CD4-positive, CD25-positive, alpha-beta regulatory T cell (primary cell): ENCODE measurements at regions not wholly inside any gene's neighbourhood (a gene's known extent, or its start where the extent isn't known, plus 50 kb on each side); places are given as distances from the start of the nearest gene placed in this dataset.

Experiments used
- ATAC-seq, 2 donors: fragments of 150-1000 bp; cut with Tn5 transposase; one replicate each; pipeline ENCODE4 v1.10.0; 2021; ENCODE audit warnings: low read depth in 2 of 2, moderate number of reproducible peaks in 2 of 2, moderate library complexity in 1 of 2
- DNase-seq, 3 donors: peaks; one replicate each; pipeline versions ENCODE4 v3.0.0 to v3.0.0-alpha.2; 2012 to 2022; ENCODE audit warnings: mixed read lengths in 1 of 3
- H3K27ac ChIP-seq: one replicate; pipeline ENCODE4 v1.7.0; 2013; ENCODE audit warnings: mild to moderate bottlenecking, low read length; ENCODE audit not compliant: insufficient read depth, poor library complexity, severe bottlenecking
- H3K27me3 ChIP-seq: one replicate; pipeline ENCODE4 v1.7.0; 2013; ENCODE audit warnings: low read length; ENCODE audit not compliant: control insufficient read depth, insufficient read depth
- H3K36me3 ChIP-seq: one replicate; pipeline ENCODE4 v1.7.0; 2013; ENCODE audit warnings: mild to moderate bottlenecking, low read length, moderate library complexity; ENCODE audit not compliant: control insufficient read depth, insufficient read depth
- H3K4me1 ChIP-seq: 2 replicates; pipeline ENCODE4 v1.7.0; 2013; ENCODE audit warnings: mild to moderate bottlenecking, low read length; ENCODE audit not compliant: insufficient read depth, control insufficient read depth, poor library complexity, severe bottlenecking
- H3K4me3 ChIP-seq: one replicate; pipeline ENCODE4 v1.7.0; 2013; ENCODE audit warnings: low read depth, mild to moderate bottlenecking, low read length, moderate library complexity
- H3K9me3 ChIP-seq, 2 experiments: 1 replicate in 1 of 2; 2 replicates in 1 of 2; pipeline ENCODE4 v1.7.0; 2013; ENCODE audit warnings: low read length in 2 of 2, mild to moderate bottlenecking in 1 of 2, moderate library complexity in 1 of 2; ENCODE audit not compliant: control insufficient read depth in 2 of 2
- H3K27ac Mint-ChIP-seq, 3 donors: one replicate each; pipeline ENCODE4 v1.8.0; 2020 to 2022; ENCODE audit warnings: mild to moderate bottlenecking in 3 of 3, mixed read lengths in 3 of 3, moderate library complexity in 2 of 3
- H3K27me3 Mint-ChIP-seq: one replicate; pipeline ENCODE4 v1.8.0; 2022; ENCODE audit warnings: mild to moderate bottlenecking, mixed read lengths
- H3K36me3 Mint-ChIP-seq: one replicate; pipeline ENCODE4 v1.8.0; 2020; ENCODE audit warnings: mixed read lengths
- H3K4me1 Mint-ChIP-seq, 4 donors: one replicate each; pipeline ENCODE4 v1.8.0; 2020 to 2022; ENCODE audit warnings: mixed read lengths in 4 of 4, mild to moderate bottlenecking in 1 of 4
- H3K4me3 Mint-ChIP-seq, 4 donors: one replicate each; pipeline ENCODE4 v1.8.0; 2020 to 2022; ENCODE audit warnings: mild to moderate bottlenecking in 4 of 4, mixed read lengths in 4 of 4, moderate library complexity in 3 of 4
- H3K9me3 Mint-ChIP-seq, 7 donors: one replicate each; pipeline ENCODE4 v1.8.0; 2020 to 2022; ENCODE audit warnings: mixed read lengths in 7 of 7, mild to moderate bottlenecking in 3 of 7, moderate library complexity in 2 of 7

DNA sequence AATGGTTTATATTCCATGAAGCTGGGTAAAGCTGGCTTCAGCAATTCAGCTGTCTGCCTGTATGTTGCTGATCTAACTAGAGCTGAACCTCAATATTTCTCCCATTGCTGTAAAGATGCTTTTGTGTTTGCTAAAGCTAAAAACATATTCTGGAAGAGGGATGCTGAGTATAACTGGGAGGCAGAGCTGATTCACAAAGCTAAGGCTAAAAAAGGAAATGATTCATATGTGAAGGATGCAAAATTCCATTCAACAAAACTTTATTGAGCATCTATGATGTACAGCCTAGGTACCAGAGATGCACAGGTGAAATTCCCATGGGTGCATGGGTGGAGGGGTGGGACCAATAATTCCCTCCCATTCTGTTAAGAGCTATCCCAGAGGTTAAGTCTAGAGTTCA is 193.9 kb downstream of the KIF18A start:
- no peaks in the 10 kb centered on the region for H3K36me3 Mint-ChIP-seq
- Histone ChIP-seq H3K36me3 (no peaks in the 10 kb centered on the region), H3K27ac (no peak overlapping the region), H3K4me3 (no peak overlapping the region), H3K9me3 (no peaks in the 10 kb centered on the region), H3K4me1 (no peaks in the 10 kb centered on the region), H3K27me3 (no peaks in the 10 kb centered on the region)
- peaks cover 0 to 3% (median 1%) of the 10 kb centered on the region in 7 donors for H3K9me3 Mint-ChIP-seq
- H3K4me1 Mint-ChIP-seq, result no peaks in the 10 kb centered on the region
- H3K4me3 Mint-ChIP-seq, result no peak overlapping the region
- no peaks in the 10 kb centered on the region for H3K27me3 Mint-ChIP-seq
- DNase-seq (no peak), ATAC-seq (no peak)
- H3K27ac Mint-ChIP-seq, result no peak overlapping the region

- Histone ChIP-seq H3K4me1 (no peaks in the 10 kb centered on the region), H3K27ac (no peak overlapping the region), H3K27me3 (no peaks in the 10 kb centered on the region), H3K9me3 (no peaks in the 10 kb centered on the region), H3K4me3 (no peak overlapping the region), H3K36me3 (no peaks in the 10 kb centered on the region)
- Mint-ChIP-seq H3K27me3 (no peaks in the 10 kb centered on the region), H3K27ac (no peak overlapping the region), H3K4me3 (no peak overlapping the region), H3K36me3 (no peaks in the 10 kb centered on the region), H3K9me3 (peaks cover 0 to 3% (median 1%) of the 10 kb centered on the region in 7 donors), H3K4me1 (no peaks in the 10 kb centered on the region)
- ATAC-seq, result no peak
- DNase-seq, result no peak
Measured at GRCh38 chr11:27913650-27914049, 194.3 kb downstream of the KIF18A start.

DNA sequence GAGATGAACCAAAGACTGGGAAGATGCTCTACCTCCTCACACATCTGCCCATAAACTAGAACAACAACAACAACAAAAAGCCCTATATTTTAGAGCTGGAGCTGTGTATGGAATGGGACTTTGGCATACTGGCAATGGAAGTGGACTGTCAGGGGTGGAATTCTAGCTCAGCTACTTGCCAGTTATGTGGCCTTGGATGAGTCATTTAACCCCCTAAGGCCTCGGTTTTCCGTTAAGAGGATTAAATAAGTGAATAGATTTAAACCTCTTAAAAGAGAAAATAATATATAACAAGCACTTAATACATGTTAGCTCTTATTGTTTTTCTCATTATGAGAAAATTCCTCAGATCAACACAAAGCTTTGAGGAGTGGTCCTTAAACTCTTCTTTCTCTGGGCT is 195.0 kb downstream of the KIF18A start:
- H3K27me3 Mint-ChIP-seq, result no peaks in the 10 kb centered on the region

GRCh38 chr11:27910186-27910931 is 197.6 kb downstream of the KIF18A start:
- H3K27me3 ChIP-seq, result no peaks in the 10 kb centered on the region
- H3K4me3 ChIP-seq, result no peak overlapping the region
- no peak overlapping the region for H3K27ac ChIP-seq
- Mint-ChIP-seq H3K4me1 (no peaks in the 10 kb centered on the region), H3K9me3 (peaks cover 0 to 7% (median 1%) of the 10 kb centered on the region in 7 donors), H3K36me3 (no peaks in the 10 kb centered on the region), H3K27me3 (no peaks in the 10 kb centered on the region), H3K27ac (no peak overlapping the region), H3K4me3 (no peak overlapping the region)
- no peaks in the 10 kb centered on the region for H3K36me3 ChIP-seq
- H3K9me3 ChIP-seq, result no peaks in the 10 kb centered on the region
- H3K4me1 ChIP-seq, result no peaks in the 10 kb centered on the region
- no peak for ATAC-seq
- no peak for DNase-seq

More for the DNA sequence above, 195.0 kb downstream of the KIF18A start:
- Mint-ChIP-seq H3K4me1 (no peaks in the 10 kb centered on the region), H3K36me3 (no peaks in the 10 kb centered on the region), H3K4me3 (no peak overlapping the region), H3K27ac (no peak overlapping the region), H3K9me3 (peaks cover 0 to 5% (median 2%) of the 10 kb centered on the region in 7 donors)
- Histone ChIP-seq H3K4me1 (no peaks in the 10 kb centered on the region), H3K4me3 (no peak overlapping the region), H3K27ac (no peak overlapping the region), H3K9me3 (no peaks in the 10 kb centered on the region), H3K36me3 (no peaks in the 10 kb centered on the region), H3K27me3 (no peaks in the 10 kb centered on the region)
- ATAC-seq, result no peak
- no peak for DNase-seq

GRCh38 chr11:27909386-27909785 is 198.6 kb downstream of the KIF18A start:
- Mint-ChIP-seq H3K27ac (no peak overlapping the region), H3K36me3 (no peaks in the 10 kb centered on the region), H3K27me3 (no peaks in the 10 kb centered on the region), H3K4me3 (no peak overlapping the region), H3K9me3 (peaks cover 0 to 7% (median 1%) of the 10 kb centered on the region in 7 donors), H3K4me1 (no peaks in the 10 kb centered on the region)
- DNase-seq (no peak), ATAC-seq (no peak)
- Histone ChIP-seq H3K27me3 (no peaks in the 10 kb centered on the region), H3K36me3 (no peaks in the 10 kb centered on the region), H3K4me1 (no peaks in the 10 kb centered on the region), H3K9me3 (no peaks in the 10 kb centered on the region), H3K4me3 (no peak overlapping the region), H3K27ac (no peak overlapping the region)

DNA sequence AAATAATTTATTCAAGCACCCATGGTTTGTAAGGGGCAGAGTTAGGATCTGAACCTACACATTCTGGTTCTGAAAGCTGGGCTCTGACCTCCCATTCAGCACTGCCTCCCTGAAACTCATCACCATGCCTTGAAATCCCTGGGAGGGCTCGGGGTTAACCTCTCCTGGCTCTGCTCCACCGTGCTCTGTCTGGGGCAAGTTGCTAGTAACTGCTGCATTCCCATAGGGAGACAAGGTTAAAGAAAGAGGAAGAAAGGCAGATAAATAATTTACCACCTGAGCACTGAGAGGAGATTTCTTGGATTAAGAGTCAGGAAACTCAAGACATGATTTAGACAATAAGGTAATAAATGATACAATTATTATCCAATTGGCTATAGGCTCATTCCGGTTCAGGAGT is 199.3 kb downstream of the KIF18A start:
- no peaks in the 10 kb centered on the region for H3K27me3 Mint-ChIP-seq

GRCh38 chr11:27907530-27907929 is 200.4 kb downstream of the KIF18A start:
- H3K27me3 ChIP-seq, result no peaks in the 10 kb centered on the region
- ATAC-seq (no peak), DNase-seq (no peak)
- Mint-ChIP-seq H3K27me3 (no peaks in the 10 kb centered on the region), H3K9me3 (peaks cover 0 to 5% (median 1%) of the 10 kb centered on the region in 7 donors), H3K27ac (no peak overlapping the region), H3K36me3 (no peaks in the 10 kb centered on the region), H3K4me3 (no peak overlapping the region), H3K4me1 (no peaks in the 10 kb centered on the region)
- no peaks in the 10 kb centered on the region for H3K9me3 ChIP-seq
- no peaks in the 10 kb centered on the region for H3K36me3 ChIP-seq
- no peak overlapping the region for H3K27ac ChIP-seq
- H3K4me1 ChIP-seq, result no peaks in the 10 kb centered on the region
- no peak overlapping the region for H3K4me3 ChIP-seq

More for the DNA sequence above, 199.3 kb downstream of the KIF18A start:
- Mint-ChIP-seq H3K27ac (peak overlapping the region in 1 of 3 donors; percentile 27), H3K4me3 (no peak overlapping the region), H3K4me1 (no peaks in the 10 kb centered on the region), H3K36me3 (no peaks in the 10 kb centered on the region), H3K9me3 (peaks cover 0 to 5% (median 1%) of the 10 kb centered on the region in 7 donors)
- H3K27ac ChIP-seq, result no peak overlapping the region
- H3K4me1 ChIP-seq, result no peaks in the 10 kb centered on the region
- H3K27me3 ChIP-seq, result no peaks in the 10 kb centered on the region
- H3K36me3 ChIP-seq, result no peaks in the 10 kb centered on the region
- no peaks in the 10 kb centered on the region for H3K9me3 ChIP-seq
- DNase-seq, result no peak
- no peak for ATAC-seq
- no peak overlapping the region for H3K4me3 ChIP-seq

DNA sequence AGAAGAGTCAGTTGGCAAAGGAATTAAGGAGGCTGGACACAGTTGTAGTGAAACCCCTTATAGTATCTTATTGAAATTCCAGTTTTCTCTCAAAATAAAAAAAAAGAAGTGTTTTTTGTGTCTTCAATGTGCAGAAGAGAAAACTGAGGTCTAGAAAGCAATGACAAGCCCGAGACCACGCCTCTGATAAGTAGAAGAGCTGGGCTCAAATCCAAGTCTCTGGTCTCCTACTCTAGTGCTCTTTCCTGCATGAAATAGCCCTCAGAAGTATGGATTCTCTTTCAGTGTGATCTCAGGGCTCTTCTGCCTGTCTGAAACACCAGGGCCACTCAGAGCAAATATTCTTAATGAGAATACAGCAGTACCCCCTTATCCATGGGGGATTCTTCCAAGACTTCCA is 200.9 kb downstream of the KIF18A start:
- H3K27me3 Mint-ChIP-seq, result no peaks in the 10 kb centered on the region
- peaks cover 0 to 5% (median 1%) of the 10 kb centered on the region in 7 donors for H3K9me3 Mint-ChIP-seq
- Histone ChIP-seq H3K36me3 (no peaks in the 10 kb centered on the region), H3K9me3 (no peaks in the 10 kb centered on the region), H3K27ac (no peak overlapping the region), H3K27me3 (no peaks in the 10 kb centered on the region), H3K4me1 (no peaks in the 10 kb centered on the region), H3K4me3 (no peak overlapping the region)
- no peaks in the 10 kb centered on the region for H3K4me1 Mint-ChIP-seq
- H3K4me3 Mint-ChIP-seq, result no peak overlapping the region
- ATAC-seq (no peak), DNase-seq (no peak)
- H3K36me3 Mint-ChIP-seq, result no peaks in the 10 kb centered on the region
- no peak overlapping the region for H3K27ac Mint-ChIP-seq
